HepG2 (cell line): ENCODE measurements at regions not wholly inside any gene's neighbourhood (a gene's known extent, or its start where the extent isn't known, plus 50 kb on each side); places are given as distances from the start of the nearest gene placed in this dataset.

Source experiments
- CSRNP1 ChIP-seq: sonication (generic); formaldehyde crosslinking; IDR thresholded peaks from 2 replicates; pipeline ENCODE4 v1.8.1; 2023; ENCODE audit warnings: mild to moderate bottlenecking, missing genetic modification reagents
- DRAP1 ChIP-seq: IDR thresholded peaks from 2 replicates; pipeline ENCODE4 v1.6.1; 2016; ENCODE audit warnings: missing genetic modification reagents, missing compliant biosample characterization
- EZH2 ChIP-seq: conservative IDR thresholded peaks from 2 replicates; pipeline ENCODE4 v1.6.1; 2012; ENCODE audit warnings: mild to moderate bottlenecking, low read depth, low read length, moderate library complexity
- KDM6A ChIP-seq: IDR thresholded peaks from 2 replicates; pipeline ENCODE4 v1.6.1; 2016; ENCODE audit warnings: low read depth
- LBX2 ChIP-seq: sonication (generic); formaldehyde crosslinking; IDR thresholded peaks from 2 replicates; pipeline ENCODE4 v1.5.0; 2020; ENCODE audit warnings: missing genetic modification reagents, mild to moderate bottlenecking, borderline replicate concordance
- MATR3 ChIP-seq: sonication (generic); formaldehyde crosslinking; IDR thresholded peaks from 2 replicates; pipeline ENCODE4 v1.4.0; 2020; ENCODE audit warnings: missing genetic modification reagents
- NFYB ChIP-seq: sonication (generic); formaldehyde crosslinking; IDR thresholded peaks from 2 replicates; pipeline ENCODE4 v1.4.0; 2020; ENCODE audit warnings: missing genetic modification reagents
- PRDM10 ChIP-seq: sonication (generic); formaldehyde crosslinking; IDR thresholded peaks from 2 replicates; pipeline ENCODE4 v1.4.0; 2020; ENCODE audit warnings: low read depth, missing genetic modification reagents
- RBFOX2 ChIP-seq: fragments of 200-400 bp; formaldehyde crosslinking; IDR thresholded peaks from 2 replicates; pipeline ENCODE4 v1.6.1; 2017; ENCODE audit warnings: low read depth, mild to moderate bottlenecking, low read length
- SSRP1 ChIP-seq: IDR thresholded peaks from 2 replicates; pipeline ENCODE4 v1.6.1; 2016; ENCODE audit warnings: control low read depth
- STAT5B ChIP-seq: sonication (generic); formaldehyde crosslinking; IDR thresholded peaks from 2 replicates; pipeline ENCODE4 v1.4.0; 2020; ENCODE audit warnings: missing genetic modification reagents
- SUZ12 ChIP-seq: fragments of 150-350 bp; IDR thresholded peaks from 2 replicates; pipeline ENCODE4 v1.6.1; 2014; ENCODE audit warnings: low read depth, low read length
- ZNF121 ChIP-seq: sonication (generic); formaldehyde crosslinking; IDR thresholded peaks from 2 replicates; pipeline ENCODE4 v1.5.0; 2020; ENCODE audit warnings: mild to moderate bottlenecking, missing genetic modification reagents
- ZNF263 ChIP-seq: sonication (generic); formaldehyde crosslinking; IDR thresholded peaks from 2 replicates; pipeline ENCODE4 v1.4.0; 2020; ENCODE audit warnings: missing genetic modification reagents
- ZNF335 ChIP-seq: sonication (generic); formaldehyde crosslinking; IDR thresholded peaks from 2 replicates; pipeline ENCODE4 v1.4.0; 2020; ENCODE audit warnings: missing genetic modification reagents
- ZNF510 ChIP-seq: sonication (generic); formaldehyde crosslinking; IDR thresholded peaks from 2 replicates; pipeline ENCODE4 v1.4.0; 2020; ENCODE audit warnings: low read depth, mild to moderate bottlenecking, missing genetic modification reagents
- ZNF629 ChIP-seq: sonication (generic); formaldehyde crosslinking; conservative IDR thresholded peaks from 2 replicates; pipeline ENCODE4 v1.5.0; 2020; ENCODE audit warnings: missing genetic modification reagents
- ZXDC ChIP-seq: sonication (generic); formaldehyde crosslinking; IDR thresholded peaks from 2 replicates; pipeline ENCODE4 v1.5.0; 2020; ENCODE audit warnings: mild to moderate bottlenecking, missing genetic modification reagents
- TF ChIP-seq, protein P1 (sequence below): sonication (generic); formaldehyde crosslinking; IDR thresholded peaks from 2 replicates; pipeline ENCODE4 v1.5.1; 2020; ENCODE audit warnings: missing genetic modification reagents, mild to moderate bottlenecking, borderline replicate concordance

GRCh38 chr6:41427642-41428335, 92.4 kb downstream of the NCR2 start (continued):
- TF ChIP-seq PRDM10 (CRISPR knock-in tag): no peak
- TF ChIP-seq MATR3 (CRISPR knock-in tag): no peak
- TF ChIP-seq ZNF263 (CRISPR knock-in tag): peak; percentile 31; the same call in 1 of the 2 replicates
- no peak for TF ChIP-seq ZNF510 (CRISPR knock-in tag)
- TF ChIP-seq DRAP1 (CRISPR knock-in tag): no peak
- TF ChIP-seq ZXDC (CRISPR knock-in tag): 0 out of 2 replicates have a peak, but pooled peaks have one; percentile 34
- 0 out of 2 replicates have a peak, but pooled peaks have one; percentile 37 for TF ChIP-seq ZNF121
- no peak for TF ChIP-seq SUZ12
- no peak for TF ChIP-seq KDM6A
- TF ChIP-seq LBX2 (CRISPR knock-in tag): no peak
- TF ChIP-seq, protein P1, sequence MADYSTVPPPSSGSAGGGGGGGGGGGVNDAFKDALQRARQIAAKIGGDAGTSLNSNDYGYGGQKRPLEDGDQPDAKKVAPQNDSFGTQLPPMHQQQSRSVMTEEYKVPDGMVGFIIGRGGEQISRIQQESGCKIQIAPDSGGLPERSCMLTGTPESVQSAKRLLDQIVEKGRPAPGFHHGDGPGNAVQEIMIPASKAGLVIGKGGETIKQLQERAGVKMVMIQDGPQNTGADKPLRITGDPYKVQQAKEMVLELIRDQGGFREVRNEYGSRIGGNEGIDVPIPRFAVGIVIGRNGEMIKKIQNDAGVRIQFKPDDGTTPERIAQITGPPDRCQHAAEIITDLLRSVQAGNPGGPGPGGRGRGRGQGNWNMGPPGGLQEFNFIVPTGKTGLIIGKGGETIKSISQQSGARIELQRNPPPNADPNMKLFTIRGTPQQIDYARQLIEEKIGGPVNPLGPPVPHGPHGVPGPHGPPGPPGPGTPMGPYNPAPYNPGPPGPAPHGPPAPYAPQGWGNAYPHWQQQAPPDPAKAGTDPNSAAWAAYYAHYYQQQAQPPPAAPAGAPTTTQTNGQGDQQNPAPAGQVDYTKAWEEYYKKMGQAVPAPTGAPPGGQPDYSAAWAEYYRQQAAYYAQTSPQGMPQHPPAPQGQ (CRISPR knock-in tag): no peak
- TF ChIP-seq RBFOX2: peak; percentile 64
- TF ChIP-seq SSRP1 (CRISPR knock-in tag): no peak
- TF ChIP-seq CSRNP1 (CRISPR knock-in tag): no peak
- no peak for TF ChIP-seq EZH2
- TF ChIP-seq ZNF335: no peak
- no peak for TF ChIP-seq ZNF629 (CRISPR knock-in tag)
- no peak for TF ChIP-seq STAT5B (CRISPR knock-in tag)
- TF ChIP-seq NFYB (CRISPR knock-in tag): no peak
